ENCODE measurements at regions not wholly inside any gene's neighbourhood (a gene's known extent, or its start where the extent isn't known, plus 50 kb on each side); places are given as distances from the start of the nearest gene placed in this dataset.
A peak's percentile ranks its signal among the peaks of the same experiment; 100 is the strongest.
"Not testable (repeated sequence)": the region's sequence is repeated elsewhere in the genome, so short reads cannot be mapped to it uniquely, and the experiment has no call there.

- not testable (repeated sequence) for DNase-seq (ENCODE audit: low read depth)
These were observed 72.5 kb upstream of the CCNY start for GRCh38 chr10:35263827-35264226.

GRCh38 chr10:35264636-35265035 is 71.7 kb upstream of the CCNY start:
- DNase-seq (ENCODE audit: low read depth): not testable (repeated sequence)

GRCh38 chr10:35265435-35265834 is 70.9 kb upstream of the CCNY start:
- no peak for DNase-seq (ENCODE audit: low read depth)

DNA sequence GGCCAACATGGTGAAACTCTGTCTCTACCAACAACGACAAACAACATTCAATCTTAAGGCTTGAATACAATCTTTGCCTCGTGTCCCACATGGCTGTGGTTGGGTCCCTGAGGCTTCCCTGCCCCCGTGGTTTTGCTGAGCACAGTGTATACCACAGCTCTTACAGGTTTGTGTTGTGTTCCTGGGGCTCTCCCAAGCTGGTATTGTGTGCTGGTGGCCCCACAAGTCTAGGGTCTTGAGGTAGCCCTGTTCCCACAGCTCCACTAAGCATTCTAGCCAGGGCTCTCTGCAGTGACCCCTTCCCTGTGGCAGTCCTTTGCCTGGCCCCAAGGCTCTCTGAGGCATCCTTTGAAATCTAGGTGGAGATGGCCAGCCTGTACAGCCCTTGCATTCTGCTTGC is 68.0 kb upstream of the CCNY start:
- no peak for DNase-seq (ENCODE audit: low read depth)

GRCh38 chr10:35268791-35269257 is 67.5 kb upstream of the CCNY start:
- DNase-seq (ENCODE audit: low read depth): no peak

DNA sequence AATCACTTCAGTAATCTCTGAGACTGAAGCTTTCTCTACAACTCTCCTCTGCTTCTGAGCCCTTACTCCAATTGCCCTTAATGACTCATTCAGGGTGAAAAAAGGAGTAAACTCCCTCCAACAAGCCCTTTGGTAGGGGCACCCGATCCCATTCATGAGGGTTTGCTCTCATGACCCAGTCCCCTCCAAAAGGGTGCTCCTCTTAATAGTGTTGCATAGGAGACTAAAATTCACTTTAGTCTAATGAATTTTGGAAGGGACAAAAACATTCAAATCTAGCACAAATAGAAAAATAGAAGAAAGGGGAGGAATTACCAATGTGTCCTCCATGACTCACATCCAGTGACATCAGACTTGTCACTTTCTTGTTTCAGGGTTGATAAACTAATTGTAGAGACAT is 66.2 kb upstream of the CCNY start:
- DNase-seq (ENCODE audit: low read depth): peak; percentile 38

DNA sequence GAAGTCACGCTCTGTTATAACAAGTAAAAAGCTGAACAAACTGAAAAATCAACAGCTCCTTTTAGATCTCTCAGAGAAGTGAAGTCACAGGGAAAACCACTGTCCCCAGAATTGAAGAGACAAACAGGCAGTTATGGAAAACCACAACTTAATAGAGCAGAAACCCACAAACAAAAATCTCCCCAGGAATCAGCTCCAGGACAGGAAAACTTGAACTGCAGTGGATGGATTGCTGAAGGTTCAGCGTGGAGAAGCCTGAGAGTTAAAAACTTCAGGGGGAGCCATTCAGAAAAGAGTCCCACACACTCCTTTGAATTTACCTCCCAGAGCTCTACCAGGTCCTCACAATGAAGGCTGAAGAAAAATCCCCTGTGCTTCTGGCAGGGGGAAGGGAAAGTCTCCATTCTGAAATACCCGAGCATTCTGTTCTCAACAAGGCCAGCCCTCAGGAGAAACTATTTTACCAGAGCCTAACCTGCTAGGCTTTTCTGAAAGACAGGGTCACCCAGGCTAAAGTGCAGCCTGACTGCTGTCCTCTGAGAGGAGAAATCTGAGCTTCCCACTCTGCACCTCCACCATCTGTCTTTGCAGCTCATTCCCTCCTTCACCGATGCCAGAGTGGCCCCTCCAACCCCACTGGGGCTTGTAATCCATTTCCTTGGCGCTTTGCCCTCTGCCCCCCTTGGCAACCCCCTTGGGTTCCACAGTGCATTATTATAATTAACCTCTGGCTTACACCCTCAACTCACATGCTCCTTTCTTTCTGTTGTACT is 65.0 kb upstream of the CCNY start:
- DNase-seq (ENCODE audit: low read depth): no peak

DNA sequence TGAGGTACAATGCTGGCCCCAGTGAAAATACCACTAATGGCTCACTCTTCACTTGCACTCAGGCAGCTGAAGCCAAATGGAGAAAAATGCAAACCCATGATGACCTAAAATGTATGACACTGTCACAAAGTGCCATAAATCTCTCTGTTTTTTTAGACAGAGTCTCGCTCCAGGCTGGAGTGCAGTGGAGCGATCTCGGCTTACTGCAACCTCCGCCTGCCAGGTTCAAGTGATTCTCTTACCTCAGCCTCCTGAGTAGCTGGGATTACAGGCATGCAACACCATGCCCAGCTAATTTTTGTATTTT is 64.5 kb upstream of the CCNY start:
- DNase-seq (ENCODE audit: low read depth): not testable (repeated sequence)

GRCh38 chr10:35272401-35272800 is 63.9 kb upstream of the CCNY start:
- DNase-seq (ENCODE audit: low read depth): not testable (repeated sequence)

DNA sequence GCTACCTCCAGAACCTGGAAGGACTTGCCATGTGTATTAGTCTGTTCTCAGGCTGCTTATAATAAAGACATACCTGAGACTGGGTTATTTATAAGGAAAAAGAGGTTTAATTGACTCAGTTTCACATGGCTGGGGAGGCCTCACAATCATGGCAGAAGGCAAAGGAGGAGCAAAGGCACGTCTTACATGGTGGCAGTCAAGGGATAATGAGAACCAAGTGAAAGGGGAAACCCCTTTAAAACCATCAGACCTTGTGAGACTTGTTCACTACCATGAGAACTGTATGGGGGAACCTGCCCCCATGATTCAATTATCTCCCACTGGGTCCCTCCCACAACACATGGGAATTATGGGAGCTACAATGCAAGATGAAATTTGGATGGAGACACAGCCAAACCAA is 62.3 kb upstream of the CCNY start:
- DNase-seq (ENCODE audit: low read depth): not testable (repeated sequence)

DNA sequence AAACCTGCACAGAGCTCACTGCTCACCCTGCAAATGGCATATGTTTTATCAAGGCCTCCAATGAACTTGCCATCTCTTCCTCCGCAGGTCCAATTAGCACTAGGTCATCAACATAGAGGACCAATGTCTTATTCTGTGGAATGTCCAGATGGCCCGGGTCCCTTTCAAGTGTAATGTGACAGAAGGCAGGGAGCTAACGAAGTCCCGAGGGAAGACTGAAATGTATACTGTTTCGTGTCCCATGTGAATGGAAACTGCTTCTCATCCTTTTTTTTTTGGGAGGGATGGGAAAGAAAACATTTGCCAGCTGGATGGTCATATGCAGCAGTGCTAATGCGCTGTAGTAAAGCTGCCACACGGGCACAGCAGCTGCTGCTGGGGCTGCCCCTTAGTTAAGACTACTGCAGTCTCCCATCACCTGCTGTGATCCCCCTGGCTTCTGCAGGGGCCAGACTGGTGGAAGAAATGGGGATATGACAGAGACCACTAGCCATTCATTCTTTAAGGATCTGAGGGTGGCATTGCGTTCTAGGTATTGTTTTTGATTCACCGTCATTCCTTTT is 61.7 kb upstream of the CCNY start:
- DNase-seq (ENCODE audit: low read depth): no peak

- DNase-seq (ENCODE audit: low read depth): no peak
These were observed 59.4 kb upstream of the CCNY start for GRCh38 chr10:35276889-35277288.

GRCh38 chr10:35280246-35280645 is 56.1 kb upstream of the CCNY start:
- not testable (repeated sequence) for DNase-seq (ENCODE audit: low read depth)

All from HT1080 (cell line).